ENCODE measurements at regions not wholly inside any gene's neighbourhood (a gene's known extent, or its start where the extent isn't known, plus 50 kb on each side); places are given as distances from the start of the nearest gene placed in this dataset.

DNA sequence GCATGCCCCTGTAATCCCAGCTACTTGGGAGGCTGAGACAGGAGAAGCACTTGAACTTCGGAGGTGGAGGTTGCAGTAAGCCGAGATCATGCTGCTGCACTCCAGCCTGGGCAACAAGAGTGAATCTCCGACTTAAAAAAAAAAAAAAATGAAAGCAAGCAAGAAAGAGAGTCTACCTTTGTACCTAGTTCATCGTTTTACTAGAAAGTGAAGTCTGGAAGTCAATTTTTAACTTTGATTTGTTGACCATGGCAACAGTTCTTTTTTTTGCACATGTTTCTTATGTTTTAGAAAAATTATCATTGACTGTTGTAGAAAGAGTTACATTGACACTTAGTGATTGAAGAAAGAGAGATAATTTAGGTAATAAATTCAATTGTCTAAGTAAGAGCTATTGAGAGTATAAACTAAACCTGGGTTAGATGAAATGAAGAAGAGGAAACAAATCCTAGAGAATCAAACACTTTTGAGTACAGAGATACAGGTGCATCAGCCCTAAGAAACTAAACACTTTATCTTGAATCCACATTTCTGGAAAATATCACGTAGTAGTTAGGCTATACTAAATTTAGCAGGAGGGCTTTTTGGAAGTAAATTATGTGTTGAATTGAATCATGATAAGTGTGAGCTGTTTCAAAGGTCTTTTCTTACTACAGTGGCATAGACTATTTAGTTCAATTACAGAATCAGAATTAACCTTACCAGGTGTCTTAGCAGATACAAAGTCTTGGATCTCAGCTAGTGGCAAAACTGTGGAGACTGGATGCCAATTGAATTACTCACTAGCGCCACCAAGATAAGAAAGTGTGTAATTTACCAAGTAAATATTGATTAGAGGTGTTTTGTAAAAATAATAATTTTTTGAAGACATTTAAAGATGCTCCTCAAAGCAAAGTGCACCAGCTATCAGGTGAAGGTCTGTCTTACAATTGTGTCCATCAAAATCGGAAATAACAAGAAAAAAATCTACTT lies 303.4 kb upstream of the NRXN1 start:
- no peak overlapping the region for H3K4me3 ChIP-seq (ENCODE audit: low read depth, low read length)
- no peaks in the 10 kb centered on the region for H3K9me3 ChIP-seq (ENCODE audit: control insufficient read depth, insufficient read depth, low read depth, low read length)
- CTCF ChIA-PET, result interaction anchor here (0.7 kb wide), 1 partner anchor 480 kb away, joined by 4 read pairs; no protein-coding TSS in a partner anchor
- POLR2A ChIA-PET, result interaction anchor here (0.6 kb wide), 1 partner anchor 55 kb away, joined by 3 read pairs; no protein-coding TSS in a partner anchor
- H3K4me1 ChIP-seq (ENCODE audit: control insufficient read depth, insufficient read depth, low read length), result no peaks in the 10 kb centered on the region
- H3K27ac ChIP-seq (ENCODE audit: extremely low read depth, low read depth, low read length), result no peak overlapping the region
- no peaks in the 10 kb centered on the region for H3K36me3 ChIP-seq (ENCODE audit: control insufficient read depth in 2 of 2, insufficient read depth in 1 of 2, low read length in 2 of 2)
- TF ChIP-seq, protein P1, sequence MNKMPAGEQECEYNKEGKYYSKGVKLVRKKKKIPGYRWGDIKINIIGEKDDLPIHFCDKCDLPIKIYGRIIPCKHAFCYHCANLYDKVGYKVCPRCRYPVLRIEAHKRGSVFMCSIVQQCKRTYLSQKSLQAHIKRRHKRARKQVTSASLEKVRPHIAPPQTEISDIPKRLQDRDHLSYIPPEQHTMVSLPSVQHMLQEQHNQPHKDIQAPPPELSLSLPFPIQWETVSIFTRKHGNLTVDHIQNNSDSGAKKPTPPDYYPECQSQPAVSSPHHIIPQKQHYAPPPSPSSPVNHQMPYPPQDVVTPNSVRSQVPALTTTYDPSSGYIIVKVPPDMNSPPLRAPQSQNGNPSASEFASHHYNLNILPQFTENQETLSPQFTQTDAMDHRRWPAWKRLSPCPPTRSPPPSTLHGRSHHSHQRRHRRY (tag by site-specific recombination; IDR thresholded peaks at IDR 0.05), result no peak
- TF ChIP-seq, protein P2, sequence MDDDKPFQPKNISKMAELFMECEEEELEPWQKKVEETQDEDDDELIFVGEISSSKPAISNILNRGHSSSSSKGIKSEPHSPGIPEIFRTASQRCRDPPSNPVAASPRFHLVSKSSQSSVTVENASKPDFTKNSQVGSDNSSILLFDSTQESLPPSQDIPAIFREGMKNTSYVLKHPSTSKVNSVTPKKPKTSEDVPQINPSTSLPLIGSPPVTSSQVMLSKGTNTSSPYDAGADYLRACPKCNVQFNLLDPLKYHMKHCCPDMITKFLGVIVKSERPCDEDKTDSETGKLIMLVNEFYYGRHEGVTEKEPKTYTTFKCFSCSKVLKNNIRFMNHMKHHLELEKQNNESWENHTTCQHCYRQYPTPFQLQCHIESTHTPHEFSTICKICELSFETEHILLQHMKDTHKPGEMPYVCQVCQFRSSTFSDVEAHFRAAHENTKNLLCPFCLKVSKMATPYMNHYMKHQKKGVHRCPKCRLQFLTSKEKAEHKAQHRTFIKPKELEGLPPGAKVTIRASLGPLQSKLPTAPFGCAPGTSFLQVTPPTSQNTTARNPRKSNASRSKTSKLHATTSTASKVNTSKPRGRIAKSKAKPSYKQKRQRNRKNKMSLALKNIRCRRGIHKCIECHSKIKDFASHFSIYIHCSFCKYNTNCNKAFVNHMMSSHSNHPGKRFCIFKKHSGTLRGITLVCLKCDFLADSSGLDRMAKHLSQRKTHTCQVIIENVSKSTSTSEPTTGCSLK (tag by site-specific recombination; IDR thresholded peaks at IDR 0.05), result no peak
- no peak for TF ChIP-seq ZNF660 (tag by site-specific recombination; IDR thresholded peaks at IDR 0.05)

DNA sequence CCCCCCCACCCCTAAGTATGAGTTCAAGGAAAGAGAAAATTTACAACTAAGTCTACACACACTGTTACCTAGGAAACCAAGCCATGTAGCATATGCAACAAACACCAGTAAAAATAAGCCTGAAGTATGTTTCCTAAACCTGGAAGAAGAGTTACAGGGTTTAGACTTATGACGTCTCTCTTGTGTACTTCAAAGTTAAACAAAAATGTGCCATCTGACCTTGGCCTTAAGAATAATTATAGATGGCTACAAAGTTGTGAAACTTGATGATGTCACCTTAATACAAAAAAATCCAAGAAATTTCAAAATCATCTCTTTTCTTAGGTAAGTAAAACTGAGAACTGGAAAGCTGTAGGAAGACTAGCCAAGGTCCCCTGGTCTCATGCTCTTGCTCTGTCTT lies 297.6 kb upstream of the NRXN1 start:
- ChIA-PET CTCF (no interaction called here), POLR2A (no interaction called here)
- Histone ChIP-seq H3K36me3 (ENCODE audit: control insufficient read depth in 2 of 2, insufficient read depth in 1 of 2, low read length in 2 of 2) (no peaks in the 10 kb centered on the region), H3K9me3 (ENCODE audit: control insufficient read depth, insufficient read depth, low read depth, low read length) (no peaks in the 10 kb centered on the region), H3K4me3 (ENCODE audit: low read depth, low read length) (no peak overlapping the region), H3K4me1 (ENCODE audit: control insufficient read depth, insufficient read depth, low read length) (no peaks in the 10 kb centered on the region), H3K27ac (ENCODE audit: extremely low read depth, low read depth, low read length) (no peak overlapping the region)
- TF ChIP-seq ZNF24 (tag by site-specific recombination; IDR thresholded peaks at IDR 0.05) (no peak), IKZF3 (tag by site-specific recombination; IDR thresholded peaks at IDR 0.05) (no peak), ZNF202 (tag by site-specific recombination; IDR thresholded peaks at IDR 0.05; ENCODE audit: borderline replicate concordance) (no peak), ZBTB6 (tag by site-specific recombination; IDR thresholded peaks at IDR 0.05) (no peak), ZNF776 (tag by site-specific recombination; IDR thresholded peaks at IDR 0.05; ENCODE audit: borderline replicate concordance) (no peak), ZNF148 (tag by site-specific recombination; IDR thresholded peaks at IDR 0.05; ENCODE audit: borderline replicate concordance) (no peak), ZNF791 (tag by site-specific recombination; IDR thresholded peaks at IDR 0.05) (no peak), ZNF292 (tag by site-specific recombination; IDR thresholded peaks at IDR 0.05; ENCODE audit: borderline replicate concordance, low read depth) (no peak), ZNF626 (tag by site-specific recombination; IDR thresholded peaks at IDR 0.05) (no peak), FEZF1 (tag by site-specific recombination; IDR thresholded peaks at IDR 0.05) (no peak), ZNF76 (tag by site-specific recombination; IDR thresholded peaks at IDR 0.05; ENCODE audit: borderline replicate concordance, low read depth) (no peak), ZNF274 (IDR thresholded peaks at IDR 0.05; ENCODE audit: low read length) (no peak), ZNF274 (tag by site-specific recombination; IDR thresholded peaks at IDR 0.05; ENCODE audit: borderline replicate concordance) (no peak), ZNF211 (tag by site-specific recombination; IDR thresholded peaks at IDR 0.05; ENCODE audit: low read depth) (no peak)
